Effector memory CD8-positive, alpha-beta T cell (primary cell): ENCODE measurements at regions not wholly inside any gene's neighbourhood (a gene's known extent, or its start where the extent isn't known, plus 50 kb on each side); places are given as distances from the start of the nearest gene placed in this dataset.

ENCODE experiments used
- ATAC-seq: fragments of 150-1000 bp; cut with Tn5 transposase; replicated peaks from 2 replicates; pipeline ENCODE4 v1.10.0; 2021; ENCODE audit warnings: mild to moderate bottlenecking, moderate library complexity
- DNase-seq, 3 experiments: peaks; one replicate each; pipeline ENCODE4 v3.0.0; 2021
- H3K27ac Mint-ChIP-seq, 2 donors: one replicate each; pipeline ENCODE4 v1.8.0; 2022; ENCODE audit warnings: mild to moderate bottlenecking in 2 of 2, mixed read lengths in 2 of 2, moderate library complexity in 2 of 2
- H3K27me3 Mint-ChIP-seq, 2 donors: one replicate each; pipeline ENCODE4 v1.8.0; 2022; ENCODE audit warnings: mixed read lengths in 2 of 2
- H3K36me3 Mint-ChIP-seq: one replicate; pipeline ENCODE4 v1.8.0; 2022; ENCODE audit warnings: mild to moderate bottlenecking, moderate library complexity, mixed read lengths; ENCODE audit not compliant: insufficient read depth
- H3K4me1 Mint-ChIP-seq, 2 donors: one replicate each; pipeline ENCODE4 v1.8.0; 2022; ENCODE audit warnings: low read depth in 2 of 2, mixed read lengths in 2 of 2
- H3K4me3 Mint-ChIP-seq, 2 donors: one replicate each; pipeline ENCODE4 v1.8.0; 2022; ENCODE audit warnings: mild to moderate bottlenecking in 2 of 2, mixed read lengths in 2 of 2, moderate library complexity in 2 of 2
- H3K9me3 Mint-ChIP-seq, 2 donors: one replicate each; pipeline ENCODE4 v1.8.0; 2022; ENCODE audit warnings: mixed read lengths in 2 of 2

DNA sequence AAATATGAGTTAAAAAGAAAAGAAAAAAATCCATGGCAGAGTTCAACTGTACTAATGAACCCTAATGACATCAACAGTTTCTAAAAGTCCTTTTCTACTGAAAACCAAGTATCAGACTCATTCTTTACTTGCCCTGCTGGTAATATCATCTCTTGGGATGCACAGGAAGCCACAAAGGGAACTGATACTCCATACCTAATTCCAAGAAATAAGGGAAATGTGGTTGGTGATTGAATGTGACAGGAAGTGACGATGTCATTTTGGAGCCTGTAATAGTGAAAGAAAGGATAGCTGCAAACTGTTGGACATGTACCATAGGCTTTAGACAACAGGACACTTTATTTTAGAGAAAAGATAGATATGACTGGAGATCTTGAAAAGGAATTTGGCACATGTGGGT is 98.7 kb upstream of the VAV3 start:
- Mint-ChIP-seq H3K9me3 (peaks cover 6 to 16% of the 10 kb centered on the region in 2 donors), H3K27me3 (peaks cover 4 to 8% of the 10 kb centered on the region in 2 donors), H3K4me1 (peaks cover 4 to 11% of the 10 kb centered on the region in 2 donors), H3K4me3 (no peak overlapping the region), H3K36me3 (no peaks in the 10 kb centered on the region), H3K27ac (no peak overlapping the region)
- ATAC-seq (no peak), DNase-seq (no peak)

GRCh38 chr1:108059945-108060344 is 95.0 kb upstream of the VAV3 start:
- Mint-ChIP-seq H3K4me1 (no peaks in the 10 kb centered on the region), H3K9me3 (peaks cover 6 to 16% of the 10 kb centered on the region in 2 donors), H3K27me3 (peaks cover 4 to 14% of the 10 kb centered on the region in 2 donors), H3K36me3 (no peaks in the 10 kb centered on the region), H3K27ac (no peak overlapping the region), H3K4me3 (no peak overlapping the region)
- ATAC-seq (no peak), DNase-seq (no peak)

GRCh38 chr1:108057541-108057940 is 92.6 kb upstream of the VAV3 start:
- Mint-ChIP-seq H3K27me3 (peaks cover 0 to 17% of the 10 kb centered on the region in 2 donors), H3K9me3 (peaks cover 4 to 8% of the 10 kb centered on the region in 2 donors), H3K36me3 (no peaks in the 10 kb centered on the region), H3K27ac (no peak overlapping the region), H3K4me1 (no peaks in the 10 kb centered on the region), H3K4me3 (no peak overlapping the region)
- ATAC-seq, result no peak
- no peak for DNase-seq

- Mint-ChIP-seq H3K9me3 (peaks cover under 1 to 2% of the 10 kb centered on the region in 2 donors), H3K27me3 (peaks cover 0 to 11% of the 10 kb centered on the region in 2 donors), H3K4me3 (no peak overlapping the region), H3K36me3 (no peaks in the 10 kb centered on the region), H3K4me1 (no peaks in the 10 kb centered on the region), H3K27ac (no peak overlapping the region)
- no peak for DNase-seq
- ATAC-seq, result no peak
These were observed 91.5 kb upstream of the VAV3 start for GRCh38 chr1:108056436-108056990.

DNA sequence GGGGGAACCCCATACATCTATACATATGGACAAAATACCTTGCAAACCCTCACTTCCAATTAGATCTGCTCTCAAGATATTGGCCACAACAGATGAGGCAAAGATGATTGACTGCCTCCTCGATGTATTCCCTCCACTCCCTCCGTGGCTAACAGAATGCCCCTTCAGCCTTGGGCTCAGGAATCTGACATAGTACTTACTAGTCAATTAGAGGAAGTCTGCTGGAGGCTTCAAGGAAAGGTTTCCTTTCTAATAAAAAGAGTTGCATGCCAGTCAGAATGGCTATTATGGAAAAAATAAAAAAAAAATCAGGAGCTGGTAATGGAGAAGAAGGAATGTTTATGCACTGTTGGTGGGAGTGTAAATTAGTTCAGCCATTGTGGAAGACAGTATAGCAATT is 90.4 kb upstream of the VAV3 start:
- H3K4me1 Mint-ChIP-seq, result peaks cover 0 to 7% of the 10 kb centered on the region in 2 donors
- DNase-seq, result no peak
- peaks cover 0 to 9% of the 10 kb centered on the region in 2 donors for H3K27me3 Mint-ChIP-seq
- H3K4me3 Mint-ChIP-seq, result no peak overlapping the region
- H3K36me3 Mint-ChIP-seq, result no peaks in the 10 kb centered on the region
- no peak overlapping the region for H3K27ac Mint-ChIP-seq
- H3K9me3 Mint-ChIP-seq, result no peaks in the 10 kb centered on the region
- ATAC-seq, result no peak

DNA sequence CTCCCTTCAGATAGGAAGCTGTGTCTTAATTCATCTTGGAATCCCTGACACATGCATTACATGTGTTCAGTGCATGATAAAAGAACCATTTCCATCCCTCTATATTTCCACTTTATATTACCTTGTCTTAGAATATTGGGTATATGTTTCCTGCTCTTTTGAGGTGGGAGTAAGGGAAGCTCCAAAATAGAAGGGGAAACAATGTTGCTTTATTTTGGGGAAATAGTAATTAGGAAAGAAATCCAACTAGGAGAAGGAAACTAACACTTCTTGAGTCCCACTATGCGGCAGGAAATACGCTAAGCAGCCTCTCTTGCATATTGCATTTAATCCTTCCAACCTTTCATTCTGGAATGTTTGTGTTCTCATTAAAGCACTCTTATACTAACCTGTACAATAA is 89.4 kb upstream of the VAV3 start:
- DNase-seq (no peak), ATAC-seq (no peak)
- Mint-ChIP-seq H3K27ac (no peak overlapping the region), H3K27me3 (peaks cover 0 to 9% of the 10 kb centered on the region in 2 donors), H3K9me3 (no peaks in the 10 kb centered on the region), H3K4me1 (peaks cover 3 to 16% of the 10 kb centered on the region in 2 donors), H3K4me3 (no peak overlapping the region), H3K36me3 (no peaks in the 10 kb centered on the region)

DNA sequence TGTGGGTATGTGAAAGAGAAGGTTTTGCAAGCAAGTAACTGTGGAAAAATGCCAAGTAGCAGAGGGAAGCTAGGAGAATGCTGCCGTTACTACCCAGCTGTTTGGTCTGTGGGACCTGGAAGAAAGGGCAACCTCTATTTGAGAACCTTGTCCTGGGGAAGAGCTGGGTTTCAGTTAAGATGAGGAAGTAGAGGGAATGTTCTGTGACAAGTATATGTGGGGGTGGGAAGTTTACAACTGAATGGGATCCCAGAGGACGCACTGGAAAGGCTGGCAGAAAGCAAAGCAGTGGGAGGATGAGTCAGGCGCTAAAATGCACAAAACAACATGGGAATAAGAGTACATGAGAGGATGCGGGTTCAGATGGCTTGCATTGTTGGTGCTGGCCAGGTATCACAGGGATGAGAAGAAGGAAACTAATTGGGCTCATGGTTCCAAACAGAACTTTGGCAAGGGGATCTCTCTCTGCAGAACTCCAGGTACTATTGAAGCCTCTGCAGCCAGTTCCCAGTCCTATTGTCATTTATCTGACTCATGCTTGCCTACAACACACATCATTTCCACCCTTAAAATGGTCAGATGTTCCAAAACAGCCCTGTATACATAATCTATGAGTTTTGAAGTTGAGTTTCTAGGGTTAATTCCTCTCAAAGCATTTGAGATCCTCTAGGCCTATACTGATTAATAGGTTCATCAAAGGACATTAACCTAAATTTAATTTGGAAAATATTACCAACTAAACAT is 88.5 kb upstream of the VAV3 start:
- Mint-ChIP-seq H3K36me3 (no peaks in the 10 kb centered on the region), H3K27me3 (peaks cover 0 to 9% of the 10 kb centered on the region in 2 donors), H3K4me1 (peaks cover 6 to 17% of the 10 kb centered on the region in 2 donors), H3K27ac (no peak overlapping the region), H3K4me3 (no peak overlapping the region), H3K9me3 (no peaks in the 10 kb centered on the region)
- ATAC-seq (no peak), DNase-seq (no peak)

GRCh38 chr1:108051631-108052377 is 86.8 kb upstream of the VAV3 start:
- Mint-ChIP-seq H3K4me1 (peaks cover 8 to 17% of the 10 kb centered on the region in 2 donors), H3K27me3 (peaks cover 6 to 17% of the 10 kb centered on the region in 2 donors), H3K9me3 (no peaks in the 10 kb centered on the region), H3K27ac (no peak overlapping the region), H3K4me3 (no peak overlapping the region), H3K36me3 (no peaks in the 10 kb centered on the region)
- no peak for ATAC-seq
- DNase-seq, result no peak

GRCh38 chr1:108050911-108051629 is 86.1 kb upstream of the VAV3 start:
- Mint-ChIP-seq H3K27ac (no peak overlapping the region), H3K36me3 (no peaks in the 10 kb centered on the region), H3K4me3 (no peak overlapping the region), H3K4me1 (peaks cover 8 to 17% of the 10 kb centered on the region in 2 donors), H3K9me3 (no peaks in the 10 kb centered on the region), H3K27me3 (peaks cover 8 to 25% of the 10 kb centered on the region in 2 donors)
- no peak for ATAC-seq
- no peak for DNase-seq

DNA sequence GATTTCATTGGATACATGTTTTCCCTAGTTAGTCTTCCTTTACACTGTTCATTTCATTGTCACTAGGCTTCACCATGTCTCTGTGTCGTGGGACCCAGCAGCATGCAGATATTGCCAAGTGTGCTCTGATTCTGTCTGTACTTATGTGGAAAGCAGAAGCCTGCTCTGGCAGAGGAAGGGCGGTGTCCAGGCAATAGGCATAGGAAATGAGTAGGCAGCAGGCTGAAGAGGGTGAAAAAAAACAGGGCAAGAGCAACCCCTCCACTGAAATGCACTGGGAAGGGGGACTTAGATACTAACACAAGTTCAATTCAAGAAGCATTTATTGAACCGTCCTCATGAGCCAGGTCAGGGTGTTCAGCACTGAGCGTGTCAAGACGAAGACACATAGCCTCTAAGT is 85.2 kb upstream of the VAV3 start:
- Mint-ChIP-seq H3K4me3 (no peak overlapping the region), H3K4me1 (peaks cover 8 to 19% of the 10 kb centered on the region in 2 donors), H3K36me3 (no peaks in the 10 kb centered on the region), H3K27ac (no peak overlapping the region), H3K27me3 (peaks cover 8 to 23% of the 10 kb centered on the region in 2 donors), H3K9me3 (no peaks in the 10 kb centered on the region)
- DNase-seq, result no peak
- peak; percentile 26 for ATAC-seq

DNA sequence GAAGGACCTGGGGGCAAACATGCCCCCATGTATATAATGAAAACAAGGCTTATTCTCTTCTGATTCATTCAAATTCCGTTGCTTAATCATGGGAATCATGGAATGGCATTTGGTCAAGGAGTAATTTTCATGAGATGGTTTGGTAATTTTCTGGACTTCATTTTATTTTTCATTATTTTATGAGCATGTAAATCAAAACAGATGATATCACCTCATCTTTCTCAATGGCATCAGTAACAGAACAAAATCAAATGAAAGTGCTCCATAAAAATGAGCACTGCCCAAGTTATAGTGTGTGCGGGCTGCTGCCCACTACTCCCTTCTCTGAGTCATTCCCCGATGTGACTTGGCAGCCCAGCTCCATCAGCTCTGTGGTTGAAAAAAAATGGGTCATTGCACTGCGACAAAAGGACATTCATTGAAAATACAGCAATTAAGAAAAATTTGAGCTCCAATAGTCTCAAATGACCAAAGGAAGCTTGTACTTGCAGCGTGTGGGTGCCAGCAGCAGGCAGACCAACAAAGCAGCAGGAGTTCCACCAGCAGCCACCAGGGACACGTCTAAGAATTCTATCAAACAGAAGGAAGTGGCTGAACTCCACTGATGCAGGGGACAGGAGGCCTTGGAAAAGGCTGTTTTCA is 84.3 kb upstream of the VAV3 start:
- ATAC-seq (peak; percentile 51), DNase-seq (peak in 2 of 3 experiments; percentile 4 to 13)
- H3K4me1 Mint-ChIP-seq, result peaks cover 11 to 23% of the 10 kb centered on the region in 2 donors
- H3K9me3 Mint-ChIP-seq, result no peaks in the 10 kb centered on the region
- peaks cover 8 to 19% of the 10 kb centered on the region in 2 donors for H3K27me3 Mint-ChIP-seq
- no peak overlapping the region for H3K27ac Mint-ChIP-seq
- no peak overlapping the region for H3K4me3 Mint-ChIP-seq
- no peaks in the 10 kb centered on the region for H3K36me3 Mint-ChIP-seq

GRCh38 chr1:108048301-108049177 is 83.6 kb upstream of the VAV3 start:
- H3K27ac Mint-ChIP-seq, result no peak overlapping the region
- no peak for ATAC-seq
- no peak overlapping the region for H3K4me3 Mint-ChIP-seq
- H3K4me1 Mint-ChIP-seq, result peaks cover 13 to 23% of the 10 kb centered on the region in 2 donors
- no peaks in the 10 kb centered on the region for H3K9me3 Mint-ChIP-seq
- H3K27me3 Mint-ChIP-seq, result peaks cover 8 to 19% of the 10 kb centered on the region in 2 donors
- H3K36me3 Mint-ChIP-seq, result no peaks in the 10 kb centered on the region
- no peak for DNase-seq
